Type B pancreatic cell (in vitro differentiated cells): ENCODE measurements at regions not wholly inside any gene's neighbourhood (a gene's known extent, or its start where the extent isn't known, plus 50 kb on each side); places are given as distances from the start of the nearest gene placed in this dataset.

Experiments used
- DNase-seq: peaks from one replicate; pipeline ENCODE4 v3.0.0; 2021; ENCODE audit warnings: mixed read lengths; ENCODE audit not compliant: unreplicated experiment; ENCODE audit errors: extremely low spot score
- H3K27ac Mint-ChIP-seq: 2 replicates; pipeline ENCODE4 v1.8.0; 2021; ENCODE audit warnings: mild to moderate bottlenecking, mixed read lengths
- H3K27me3 Mint-ChIP-seq: 2 replicates; pipeline ENCODE4 v1.8.0; 2021; ENCODE audit warnings: mixed read lengths
- H3K36me3 Mint-ChIP-seq: 2 replicates; pipeline ENCODE4 v1.8.0; 2021; ENCODE audit warnings: mixed read lengths
- H3K4me1 Mint-ChIP-seq: one replicate; pipeline ENCODE4 v1.8.0; 2021; ENCODE audit warnings: mixed read lengths; ENCODE audit not compliant: unreplicated experiment
- H3K4me3 Mint-ChIP-seq: 2 replicates; pipeline ENCODE4 v1.8.0; 2021; ENCODE audit warnings: mild to moderate bottlenecking, mixed read lengths
- H3K9me3 Mint-ChIP-seq: 2 replicates; pipeline ENCODE4 v1.8.0; 2021; ENCODE audit warnings: mixed read lengths
- TF ChIP-seq, protein P1 (sequence below): fragments of 200-600 bp; sonication (generic); conservative IDR thresholded peaks from 2 replicates; pipeline ENCODE4 v1.5.0; 2021; ENCODE audit warnings: antibody characterized with exemption, mild to moderate bottlenecking

- TF ChIP-seq, protein P1, sequence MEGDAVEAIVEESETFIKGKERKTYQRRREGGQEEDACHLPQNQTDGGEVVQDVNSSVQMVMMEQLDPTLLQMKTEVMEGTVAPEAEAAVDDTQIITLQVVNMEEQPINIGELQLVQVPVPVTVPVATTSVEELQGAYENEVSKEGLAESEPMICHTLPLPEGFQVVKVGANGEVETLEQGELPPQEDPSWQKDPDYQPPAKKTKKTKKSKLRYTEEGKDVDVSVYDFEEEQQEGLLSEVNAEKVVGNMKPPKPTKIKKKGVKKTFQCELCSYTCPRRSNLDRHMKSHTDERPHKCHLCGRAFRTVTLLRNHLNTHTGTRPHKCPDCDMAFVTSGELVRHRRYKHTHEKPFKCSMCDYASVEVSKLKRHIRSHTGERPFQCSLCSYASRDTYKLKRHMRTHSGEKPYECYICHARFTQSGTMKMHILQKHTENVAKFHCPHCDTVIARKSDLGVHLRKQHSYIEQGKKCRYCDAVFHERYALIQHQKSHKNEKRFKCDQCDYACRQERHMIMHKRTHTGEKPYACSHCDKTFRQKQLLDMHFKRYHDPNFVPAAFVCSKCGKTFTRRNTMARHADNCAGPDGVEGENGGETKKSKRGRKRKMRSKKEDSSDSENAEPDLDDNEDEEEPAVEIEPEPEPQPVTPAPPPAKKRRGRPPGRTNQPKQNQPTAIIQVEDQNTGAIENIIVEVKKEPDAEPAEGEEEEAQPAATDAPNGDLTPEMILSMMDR, result no peak
- Mint-ChIP-seq H3K27ac (no peak overlapping the region), H3K4me1 (peaks cover 11% of the 10 kb centered on the region), H3K9me3 (no peaks in the 10 kb centered on the region), H3K4me3 (no peak overlapping the region), H3K36me3 (no peaks in the 10 kb centered on the region), H3K27me3 (peaks cover 3% of the 10 kb centered on the region)
- no peak for DNase-seq
These were observed 359.7 kb downstream of the CRPPA start for GRCh38 chr7:16061630-16062029.

- H3K27me3 Mint-ChIP-seq, result peaks cover 3% of the 10 kb centered on the region
- H3K27ac Mint-ChIP-seq, result no peak overlapping the region
- TF ChIP-seq, protein P1, result no peak
- H3K4me1 Mint-ChIP-seq, result peaks cover 11% of the 10 kb centered on the region
- no peaks in the 10 kb centered on the region for H3K9me3 Mint-ChIP-seq
- DNase-seq, result no peak
- H3K4me3 Mint-ChIP-seq, result no peak overlapping the region
- H3K36me3 Mint-ChIP-seq, result no peaks in the 10 kb centered on the region
These were observed 360.3 kb downstream of the CRPPA start for GRCh38 chr7:16061011-16061410.

- Mint-ChIP-seq H3K36me3 (no peaks in the 10 kb centered on the region), H3K27me3 (peaks cover 3% of the 10 kb centered on the region), H3K27ac (no peak overlapping the region), H3K4me3 (no peak overlapping the region), H3K4me1 (peaks cover 11% of the 10 kb centered on the region), H3K9me3 (no peaks in the 10 kb centered on the region)
- TF ChIP-seq, protein P1, result no peak
- no peak for DNase-seq
These were observed 360.8 kb downstream of the CRPPA start for GRCh38 chr7:16060502-16060901.

DNA sequence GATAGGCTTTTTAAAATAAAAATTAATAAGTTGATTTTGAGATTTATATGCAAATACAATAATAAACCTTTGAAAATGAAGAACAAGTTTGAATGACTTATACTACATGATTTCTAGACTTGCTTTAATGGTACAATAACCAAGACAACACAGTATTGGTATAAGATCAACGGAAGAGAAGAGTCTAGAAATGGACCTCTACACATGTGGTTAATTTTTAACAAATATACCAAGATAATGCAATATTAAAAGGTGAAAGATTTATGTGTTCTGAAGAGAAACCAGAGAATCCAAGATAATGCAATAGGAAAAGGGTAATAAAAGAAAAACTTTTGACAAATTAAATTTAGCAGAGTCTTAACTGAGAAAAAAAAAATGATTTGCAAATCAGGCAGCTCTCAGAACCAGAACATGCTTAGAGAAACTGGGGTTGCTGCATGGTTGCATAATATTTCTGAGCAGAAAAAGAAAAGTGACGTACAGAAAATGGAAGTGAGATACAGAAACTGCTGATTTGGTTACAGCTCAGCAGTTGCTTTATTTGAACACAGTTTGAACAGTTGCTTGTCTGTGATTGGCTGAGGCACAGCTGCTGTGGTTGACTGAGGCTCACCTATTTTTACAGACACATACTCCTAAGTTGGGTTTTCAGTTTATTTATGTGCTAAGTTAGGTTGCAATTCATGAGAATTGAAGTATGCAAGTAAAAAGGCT lies 365.9 kb downstream of the CRPPA start:
- Mint-ChIP-seq H3K27ac (no peak overlapping the region), H3K4me1 (no peaks in the 10 kb centered on the region), H3K4me3 (no peak overlapping the region), H3K36me3 (no peaks in the 10 kb centered on the region), H3K9me3 (no peaks in the 10 kb centered on the region), H3K27me3 (no peaks in the 10 kb centered on the region)
- no peak for DNase-seq
- TF ChIP-seq, protein P1, result no peak

GRCh38 chr7:16051561-16052255 lies 365.2 kb upstream of the MEOX2 start:
- Mint-ChIP-seq H3K27ac (no peak overlapping the region), H3K36me3 (no peaks in the 10 kb centered on the region), H3K4me1 (no peaks in the 10 kb centered on the region), H3K27me3 (no peaks in the 10 kb centered on the region), H3K9me3 (no peaks in the 10 kb centered on the region), H3K4me3 (no peak overlapping the region)
- TF ChIP-seq, protein P1, result no peak
- DNase-seq, result no peak
